ENCODE measurements at regions not wholly inside any gene's neighbourhood (a gene's known extent, or its start where the extent isn't known, plus 50 kb on each side); places are given as distances from the start of the nearest gene placed in this dataset.

- no peak for TF ChIP-seq CTCF (IDR thresholded peaks at IDR 0.05; ENCODE audit: poor library complexity)
- no peak for TF ChIP-seq EZH2phosphoT487 (IDR thresholded peaks at IDR 0.05; ENCODE audit: low read depth, severe bottlenecking, unreplicated experiment)
- no peak for TF ChIP-seq EZH2 (IDR thresholded peaks at IDR 0.05; ENCODE audit: borderline replicate concordance)
These were observed 278.2 kb upstream of the CXXC4 start for GRCh38 chr4:104772849-104773248.
